GM18861 (cell line): ENCODE measurements at regions not wholly inside any gene's neighbourhood (a gene's known extent, or its start where the extent isn't known, plus 50 kb on each side); places are given as distances from the start of the nearest gene placed in this dataset.

ENCODE experiments used
- ATAC-seq: cut with Tn5 transposase; IDR thresholded peaks from one replicate; pipeline ENCODE4 v1.9.1; 2021; ENCODE audit not compliant: unreplicated experiment

- ATAC-seq = no peak
Observed at GRCh38 chr5:5584236-5584745, 161.8 kb downstream of the ICE1 start.

GRCh38 chr5:5583832-5584231, 161.4 kb downstream of the ICE1 start:
- ATAC-seq = no peak

- no peak for ATAC-seq
Observed at GRCh38 chr5:5583023-5583765, 160.7 kb downstream of the ICE1 start.

- no peak for ATAC-seq
Observed at GRCh38 chr5:5581080-5581479, 158.6 kb downstream of the ICE1 start.

- no peak for ATAC-seq
Observed at GRCh38 chr5:5576744-5577143, 154.3 kb downstream of the ICE1 start.

- no peak for ATAC-seq
Observed at GRCh38 chr5:5575461-5575860, 153.0 kb downstream of the ICE1 start.

GRCh38 chr5:5573798-5574380, 151.4 kb downstream of the ICE1 start:
- ATAC-seq = no peak

- no peak for ATAC-seq
Observed at GRCh38 chr5:5572976-5573797, 150.7 kb downstream of the ICE1 start.

- no peak for ATAC-seq
Observed at GRCh38 chr5:5572010-5572865, 149.8 kb downstream of the ICE1 start.

- no peak for ATAC-seq
Observed at GRCh38 chr5:5570646-5571045, 148.2 kb downstream of the ICE1 start.

- no peak for ATAC-seq
Observed at GRCh38 chr5:5564898-5565297, 142.4 kb downstream of the ICE1 start.

GRCh38 chr5:5560016-5560415, 137.5 kb downstream of the ICE1 start:
- no peak for ATAC-seq

- no peak for ATAC-seq
Observed at GRCh38 chr5:5558638-5559527, 136.4 kb downstream of the ICE1 start.

GRCh38 chr5:5558102-5558501, 135.6 kb downstream of the ICE1 start:
- ATAC-seq = no peak

GRCh38 chr5:5551499-5551898, 129.0 kb downstream of the ICE1 start:
- no peak for ATAC-seq

GRCh38 chr5:5546408-5546807, 123.9 kb downstream of the ICE1 start:
- no peak for ATAC-seq

GRCh38 chr5:5544094-5544663, 121.7 kb downstream of the ICE1 start:
- no peak for ATAC-seq

- ATAC-seq = no peak
Observed at GRCh38 chr5:5542654-5543053, 120.2 kb downstream of the ICE1 start.

- ATAC-seq = no peak
Observed at GRCh38 chr5:5540065-5540464, 117.6 kb downstream of the ICE1 start.
